HS-27A (cell line): ENCODE measurements at regions not wholly inside any gene's neighbourhood (a gene's known extent, or its start where the extent isn't known, plus 50 kb on each side); places are given as distances from the start of the nearest gene placed in this dataset.
"Not testable (repeated sequence)": the region's sequence is repeated elsewhere in the genome, so short reads cannot be mapped to it uniquely, and the experiment has no call there.

Experiments used
- DNase-seq: peaks from one replicate; pipeline ENCODE4 v3.0.0-alpha.2; 2012; ENCODE audit warnings: low read depth, missing footprints

DNA sequence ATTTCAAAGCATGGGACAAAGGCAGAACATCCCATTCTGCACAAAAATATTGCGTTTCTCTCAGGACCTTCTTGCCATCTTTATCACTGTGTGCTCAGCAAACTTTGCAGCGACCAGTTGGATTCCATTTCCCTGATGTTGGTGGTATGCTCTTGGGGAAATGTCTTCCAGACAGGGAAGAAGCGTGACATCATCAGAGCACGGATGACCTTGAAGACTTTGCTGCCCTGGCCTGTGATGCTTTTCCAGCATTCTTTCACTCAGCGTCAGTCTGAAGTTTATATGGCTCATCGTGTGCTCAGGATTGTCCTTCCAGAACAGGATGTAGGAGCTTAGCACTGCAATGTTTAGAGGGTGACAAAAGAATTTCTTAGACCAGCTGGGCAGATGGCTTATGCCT, 131.4 kb upstream of the F3 start:
- DNase-seq: peak; percentile 49

DNA sequence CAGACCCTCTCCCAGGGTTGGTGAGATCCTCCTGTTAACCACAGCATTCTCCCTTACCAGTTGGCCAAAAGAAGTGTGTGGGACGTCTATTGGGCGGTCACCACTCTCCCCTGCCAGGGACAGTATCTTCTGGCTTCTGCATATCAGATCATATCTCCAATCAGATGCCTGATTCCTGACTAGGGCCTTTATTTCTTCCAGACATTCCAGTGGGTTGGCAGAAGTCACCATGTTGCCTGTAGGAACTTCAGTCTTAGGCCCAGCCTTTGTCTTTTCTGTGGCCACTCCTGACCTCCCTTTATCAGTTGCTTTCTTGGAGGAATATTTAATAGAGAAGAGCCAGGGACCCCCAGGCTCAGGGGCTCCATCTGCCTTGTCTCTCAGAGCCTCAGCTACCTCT, 130.4 kb upstream of the F3 start:
- no peak for DNase-seq

DNA sequence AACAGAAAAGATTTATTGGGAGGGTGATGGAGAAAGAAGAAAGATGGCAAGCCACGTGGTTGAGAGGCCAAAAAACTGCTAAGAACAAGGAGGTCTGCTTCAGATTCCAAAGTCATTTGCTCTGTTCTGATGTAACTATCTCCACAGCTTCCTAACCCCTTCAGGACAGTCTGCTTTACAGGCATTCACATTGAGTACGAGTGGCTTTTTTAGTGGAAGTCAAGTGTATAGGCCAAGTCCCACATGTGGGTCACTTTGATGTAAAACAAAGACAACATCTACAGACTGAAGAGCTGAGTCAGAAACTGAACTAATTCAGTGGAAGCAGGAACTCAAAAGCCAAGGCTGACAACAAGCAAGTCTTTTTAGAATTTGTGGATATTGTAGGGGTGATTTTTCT, 128.7 kb upstream of the F3 start:
- DNase-seq: no peak

DNA sequence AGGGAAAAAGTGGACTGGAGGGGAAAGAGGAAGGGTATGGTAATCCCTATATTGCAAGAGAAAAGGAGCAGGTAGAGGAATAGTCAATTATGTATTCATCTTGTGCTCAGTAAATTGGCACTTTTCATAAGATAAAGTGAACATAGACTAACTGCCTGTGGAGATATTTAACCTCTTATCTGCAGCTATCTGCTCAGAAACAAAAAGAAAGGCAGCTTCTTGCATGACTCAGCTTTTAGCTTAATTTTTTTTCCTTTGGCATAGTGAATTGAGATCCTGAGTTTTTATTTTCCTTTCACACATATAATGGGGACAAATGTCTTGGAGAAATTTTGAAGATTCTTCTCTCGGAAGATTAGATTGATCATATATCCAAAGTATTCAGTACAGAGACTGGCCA, 127.6 kb upstream of the F3 start:
- no peak for DNase-seq

DNA sequence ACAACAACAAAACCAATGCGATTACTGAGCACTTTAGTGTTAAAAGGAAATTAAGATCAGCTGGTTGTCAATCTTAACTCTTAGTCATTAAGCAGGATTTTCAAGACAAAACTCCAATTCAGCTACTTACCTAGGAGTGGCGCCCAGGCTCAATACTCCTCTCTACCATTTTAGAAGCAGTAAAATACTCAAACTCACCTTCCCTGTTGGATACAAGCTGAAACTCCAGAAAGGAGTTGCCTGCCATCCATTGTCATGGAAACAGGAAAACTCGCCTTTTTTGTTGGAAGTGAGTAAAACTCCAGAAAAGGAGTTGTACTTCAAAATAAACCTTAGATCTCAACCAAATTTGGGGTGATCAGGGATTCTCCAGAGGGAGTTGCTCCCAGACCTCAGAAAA, 127.0 kb upstream of the F3 start:
- no peak for DNase-seq

DNA sequence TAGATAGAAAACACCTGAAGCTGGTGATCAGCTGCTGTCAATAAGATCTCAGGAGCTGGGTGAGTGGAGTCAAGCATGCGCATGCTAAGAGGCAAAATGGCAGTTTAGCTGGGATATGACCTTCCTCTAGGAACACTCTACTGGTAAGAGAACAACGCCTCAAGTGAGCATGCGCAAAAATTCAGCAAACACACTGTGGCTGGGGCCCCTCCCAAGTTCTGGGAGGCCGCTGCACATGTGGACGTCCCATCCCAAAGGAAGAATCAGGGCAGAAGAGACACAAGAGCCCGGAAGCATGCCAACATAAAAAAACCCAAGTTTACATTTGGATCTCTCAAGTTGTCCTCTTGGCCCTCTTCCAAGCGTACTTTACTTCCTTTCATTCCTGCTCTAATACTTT, 126.3 kb upstream of the F3 start:
- no peak for DNase-seq

DNA sequence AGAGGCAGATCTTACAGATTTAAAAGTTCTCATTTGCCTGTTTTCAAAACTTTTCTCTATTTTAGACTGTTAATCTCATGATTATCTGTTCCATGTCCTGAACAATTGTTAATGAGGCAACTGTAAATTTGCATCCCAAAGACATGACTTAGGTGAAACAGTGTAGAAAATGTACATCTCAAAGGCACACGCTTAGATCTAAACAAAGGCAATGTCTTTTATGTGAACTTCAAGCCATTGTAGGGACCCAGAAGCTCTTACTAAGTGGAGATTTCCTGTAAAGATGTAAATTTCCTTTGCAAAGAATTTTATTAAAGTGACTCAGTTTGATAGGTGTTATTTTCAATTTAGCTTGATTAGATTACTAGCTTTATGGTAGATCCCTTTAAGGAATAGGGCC, 125.2 kb upstream of the F3 start:
- no peak for DNase-seq

DNA sequence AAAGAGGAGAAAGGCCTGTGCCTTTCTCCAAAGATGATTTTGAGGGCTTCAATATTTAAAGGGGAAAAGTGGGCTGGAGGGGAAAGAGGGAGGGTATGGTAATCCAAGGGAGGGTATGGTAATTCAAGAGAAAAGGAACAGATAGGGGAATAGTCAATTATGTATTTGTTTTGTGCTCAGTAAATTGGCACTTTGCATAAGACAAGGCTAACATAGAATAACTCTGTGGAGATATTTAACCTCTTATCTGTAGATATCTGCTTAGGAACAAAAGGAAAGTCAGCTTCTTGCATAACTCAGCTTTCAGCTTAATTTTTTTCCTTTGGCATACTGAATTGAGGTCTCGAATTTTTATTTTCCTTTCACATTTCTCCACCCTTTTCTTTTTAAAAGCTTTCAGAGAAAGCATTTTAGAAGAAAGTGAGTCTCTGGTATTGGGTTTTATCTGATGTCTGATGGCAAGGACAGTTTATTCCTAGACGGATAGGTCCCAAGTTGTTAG, 119.9 kb upstream of the F3 start:
- DNase-seq: no peak

DNA sequence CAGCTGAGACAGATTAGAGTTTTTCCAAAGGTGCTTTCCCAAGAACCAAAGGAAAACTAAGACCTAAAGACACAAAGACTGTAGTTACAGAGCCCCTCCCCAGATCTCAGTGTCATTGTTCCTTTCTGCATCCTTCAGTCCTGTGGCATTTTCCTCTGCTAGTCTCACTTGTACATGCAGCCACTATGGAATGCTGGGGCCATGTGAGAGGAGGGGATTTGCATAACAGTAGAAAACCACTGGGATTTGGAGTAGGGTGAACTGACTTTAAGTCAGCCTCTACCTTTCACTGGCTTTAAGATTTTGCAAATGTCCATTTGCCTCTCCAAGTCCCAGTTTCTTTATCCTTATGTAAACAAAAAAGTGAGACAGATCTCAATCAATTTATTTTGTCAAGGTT, 119.4 kb upstream of the F3 start:
- DNase-seq: no peak

DNA sequence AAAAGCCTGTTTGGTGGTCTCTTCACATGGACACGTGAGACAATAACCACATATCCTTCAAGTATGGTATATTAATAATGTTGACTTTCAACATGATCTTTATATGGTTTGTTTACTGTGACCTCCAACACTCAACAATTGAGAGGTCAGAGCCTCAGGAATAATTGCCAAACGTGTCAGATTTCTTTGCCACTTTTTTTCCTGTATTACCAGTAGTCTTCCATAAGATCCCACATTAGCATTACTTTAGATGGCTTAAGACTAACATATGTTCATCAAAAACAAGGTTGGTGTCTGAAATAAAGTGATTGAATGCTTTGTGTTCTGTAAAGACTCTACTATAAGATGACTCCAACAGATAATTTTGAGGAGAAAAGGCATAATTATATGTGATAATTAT, 118.7 kb upstream of the F3 start:
- no peak for DNase-seq

DNA sequence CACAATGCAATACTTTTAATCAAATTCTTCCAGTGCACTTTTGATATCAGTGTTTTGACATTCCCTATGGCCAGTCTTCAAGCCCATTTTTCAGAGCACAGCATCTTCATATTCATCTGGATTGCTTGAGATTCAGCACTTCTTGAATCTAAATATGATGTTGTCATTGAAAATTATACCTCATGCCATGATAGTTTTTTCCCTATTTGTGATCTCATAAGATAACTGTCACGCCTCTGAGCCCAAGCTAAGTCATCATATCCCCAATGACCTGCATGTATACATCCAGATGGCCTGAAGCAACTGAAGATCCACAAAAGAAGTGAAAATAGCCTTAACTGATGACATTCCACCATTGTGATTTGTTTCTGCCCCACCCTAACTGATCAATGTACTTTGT, 117.6 kb upstream of the F3 start:
- not testable (repeated sequence) for DNase-seq

DNA sequence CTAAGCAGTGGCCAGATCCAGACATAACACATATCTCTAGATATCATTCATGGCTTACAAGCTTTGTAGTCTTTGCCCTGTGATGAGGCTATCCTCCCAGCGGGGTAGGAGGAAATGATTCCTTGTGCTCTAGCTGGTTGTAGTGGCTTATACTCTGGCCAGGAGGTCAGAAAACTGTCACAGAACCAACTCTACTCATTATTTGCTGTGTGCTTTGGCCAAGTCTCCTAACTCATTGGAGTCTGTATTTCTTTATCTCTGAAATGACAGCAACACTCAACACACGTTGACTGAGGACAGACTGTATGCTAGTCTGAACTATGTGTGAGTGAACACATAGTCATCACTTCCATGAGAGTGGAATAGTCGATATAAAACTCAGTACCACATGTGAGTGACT, 116.7 kb upstream of the F3 start:
- DNase-seq: no peak

DNA sequence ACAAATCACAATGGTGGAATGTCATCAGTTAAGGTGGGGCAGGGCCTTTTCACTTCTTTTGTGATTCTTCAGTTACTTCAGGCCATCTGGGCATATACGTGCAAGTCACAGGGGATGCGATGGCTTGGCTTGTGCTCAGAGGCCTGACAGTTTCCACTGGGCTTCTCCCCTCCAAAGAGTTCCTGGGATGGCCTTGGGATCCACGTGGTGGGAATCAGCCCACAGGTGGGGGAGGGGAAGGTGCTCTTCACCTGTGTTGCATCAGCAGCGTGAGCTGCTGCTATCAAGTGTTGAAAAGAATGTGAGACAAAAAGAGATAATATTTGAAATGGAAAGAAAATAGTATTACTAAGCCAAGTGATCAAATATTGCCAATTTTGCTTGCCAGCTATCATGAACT, 116.2 kb upstream of the F3 start:
- not testable (repeated sequence) for DNase-seq

DNA sequence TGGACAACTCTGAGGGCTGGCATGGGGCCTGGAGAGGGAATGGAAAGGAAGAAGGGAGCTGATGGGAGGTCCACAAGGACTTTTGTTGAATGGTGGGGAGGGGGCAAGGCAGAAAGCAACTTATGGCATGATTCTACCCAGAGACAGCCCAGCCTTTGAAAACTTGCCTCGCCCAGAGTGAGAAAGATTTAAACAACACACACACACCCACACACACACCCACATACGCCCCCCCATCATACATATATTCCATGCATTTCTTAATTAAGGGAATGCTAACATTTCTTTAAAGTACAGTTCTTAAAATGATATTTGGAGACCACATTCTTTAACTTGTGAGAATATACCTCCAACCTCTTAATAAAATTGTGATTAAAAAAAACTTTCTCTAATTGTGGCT, 115.4 kb upstream of the F3 start:
- no peak for DNase-seq

DNA sequence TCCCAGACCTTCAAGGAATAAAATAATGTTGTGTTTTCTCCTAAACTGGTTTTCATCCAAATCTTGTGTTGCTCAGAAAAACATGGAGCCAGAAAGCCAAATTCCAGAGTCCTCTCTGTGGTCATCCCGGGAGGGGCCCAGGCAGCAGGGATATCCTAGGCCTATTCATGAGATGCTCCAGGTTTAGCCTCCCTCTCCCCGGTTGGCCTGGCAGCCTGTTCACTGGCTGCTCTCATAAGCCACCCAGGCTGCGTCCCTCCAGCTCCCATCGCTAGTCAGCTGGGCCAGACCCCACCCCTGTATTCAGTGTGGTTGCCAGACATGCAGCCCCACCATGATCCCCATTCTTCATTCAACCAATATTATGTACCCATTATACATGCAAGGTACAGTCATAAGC, 113.4 kb upstream of the F3 start:
- DNase-seq: no peak

DNA sequence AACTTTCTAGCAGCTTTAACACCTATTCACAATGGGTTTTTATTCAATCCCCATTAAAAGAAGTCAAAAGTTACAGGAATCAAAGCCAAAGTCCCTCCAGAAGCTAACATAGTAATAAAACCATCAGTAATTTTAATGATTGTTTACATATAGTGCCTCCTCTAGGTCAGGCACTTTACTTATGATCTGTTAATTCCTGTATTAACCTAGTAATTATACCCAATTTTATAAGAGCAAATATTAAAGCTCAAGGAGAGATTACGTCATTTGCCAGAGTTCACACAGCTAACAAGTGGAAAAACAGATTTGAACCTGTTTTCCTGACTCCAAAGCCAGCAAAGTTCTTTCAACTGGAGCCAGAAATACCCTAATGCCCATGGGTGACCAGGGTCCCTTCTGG, 112.9 kb upstream of the F3 start:
- DNase-seq: no peak

DNA sequence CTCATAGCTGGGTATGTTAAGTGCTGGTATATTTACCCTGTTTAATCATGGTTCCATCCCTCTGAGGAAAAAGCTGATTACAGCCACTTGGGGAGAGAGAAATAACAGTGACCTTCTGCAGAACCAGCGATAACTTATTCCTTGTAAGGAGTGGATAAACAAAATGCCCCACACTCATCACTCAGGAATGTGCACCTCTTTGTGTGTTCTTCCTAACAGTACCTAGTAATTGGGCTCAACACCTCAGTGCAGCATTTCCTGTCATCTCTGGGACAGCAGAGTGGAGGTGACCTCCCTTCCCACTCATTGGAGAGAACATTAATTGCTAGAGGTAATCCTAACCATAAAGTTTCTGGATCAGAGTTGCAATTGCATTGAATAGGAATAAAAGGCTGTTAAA, 112.5 kb upstream of the F3 start:
- peak; percentile 75 for DNase-seq

DNA sequence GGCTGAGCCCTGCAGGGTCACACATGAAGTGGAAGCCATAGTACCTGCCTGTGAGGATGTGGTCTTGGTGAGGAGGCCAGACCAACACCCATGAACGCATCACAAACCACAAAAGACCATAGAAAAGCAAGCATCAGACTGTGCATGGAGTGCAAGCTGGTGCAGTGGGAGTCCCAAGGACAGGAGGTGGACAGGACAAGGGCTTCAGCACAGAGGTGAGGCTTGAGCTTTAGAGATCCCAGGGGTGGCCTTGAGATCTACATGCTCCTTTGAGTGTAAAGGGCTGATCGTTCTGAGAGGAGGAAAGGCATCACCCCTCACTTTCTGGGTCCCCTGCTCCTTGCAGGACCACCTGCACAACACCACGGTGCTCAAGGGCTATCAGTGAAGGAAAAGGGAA, 111.9 kb upstream of the F3 start:
- no peak for DNase-seq

DNA sequence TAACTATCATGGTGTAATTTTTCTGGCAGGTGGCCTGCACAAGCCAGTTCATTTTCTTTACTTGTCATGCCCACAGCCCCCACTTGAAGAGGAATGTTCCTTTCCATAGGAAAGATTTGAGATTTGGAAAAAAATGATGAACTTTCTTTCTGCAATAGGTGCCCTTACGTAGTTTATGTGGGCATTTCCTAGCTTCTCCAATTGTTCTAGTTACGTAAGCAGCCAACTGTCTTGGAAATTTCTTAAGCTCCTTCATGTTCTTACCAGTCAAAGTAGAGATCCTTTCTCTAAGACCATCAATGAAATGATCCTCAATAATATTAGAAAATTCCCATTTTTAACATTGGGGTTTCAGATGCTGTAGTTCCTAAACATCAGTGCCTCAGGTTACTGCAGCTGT, 109.5 kb upstream of the F3 start:
- DNase-seq: no peak

DNA sequence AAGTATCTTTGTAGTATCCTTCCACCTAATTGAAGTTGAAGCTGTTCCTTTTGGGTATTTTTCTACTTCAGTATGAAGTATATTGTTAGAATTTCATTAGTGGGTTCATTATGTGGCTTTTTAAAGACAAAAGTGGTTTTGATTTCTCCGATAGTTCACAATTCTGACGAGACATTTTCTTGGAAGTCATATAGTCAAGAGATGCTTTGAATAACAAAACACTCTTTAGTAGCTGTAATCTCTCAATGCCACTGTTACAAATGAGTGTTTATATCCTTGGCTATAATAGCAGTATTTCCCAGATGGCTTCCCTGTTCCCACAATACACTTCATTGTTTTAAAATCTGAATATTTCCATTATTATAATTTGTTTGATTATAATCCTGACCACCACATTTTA, 108.7 kb upstream of the F3 start:
- no peak for DNase-seq

DNA sequence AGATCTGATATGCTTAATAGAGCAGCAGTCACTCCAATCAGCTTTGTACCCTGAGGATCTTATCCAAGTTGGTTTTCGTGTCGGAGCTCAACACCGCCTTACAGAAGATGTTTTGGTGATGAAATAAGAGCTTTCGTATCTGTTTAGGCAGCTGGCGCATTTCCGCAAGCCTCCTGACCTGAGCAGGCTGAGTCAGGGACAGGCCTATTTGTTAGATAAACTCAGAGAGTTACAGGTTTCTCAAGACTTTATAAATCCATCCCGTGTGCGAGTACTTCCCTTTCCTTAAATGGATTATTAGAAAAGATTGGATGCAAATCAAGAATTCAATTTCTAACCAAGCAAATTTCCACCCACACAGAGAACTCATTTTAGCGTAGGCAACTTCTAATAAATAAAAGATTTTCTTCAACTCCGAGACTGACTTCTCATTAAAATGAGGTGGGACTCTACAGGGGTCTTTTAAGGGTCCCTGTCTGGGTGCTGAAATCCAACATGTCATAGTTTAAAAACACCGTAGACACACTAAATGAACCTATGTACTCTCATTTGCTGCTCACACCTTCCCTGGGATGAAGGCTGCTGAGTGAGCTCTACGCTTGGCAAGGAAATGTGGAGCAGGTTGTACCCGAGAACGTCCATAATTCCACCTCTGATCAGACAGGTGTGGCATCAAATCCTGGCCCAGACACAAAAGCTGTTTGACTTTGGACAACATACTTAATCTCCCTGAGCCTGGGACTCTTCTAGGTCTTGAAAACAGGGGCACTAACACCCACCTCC, 106.9 kb upstream of the F3 start:
- no peak for DNase-seq

DNA sequence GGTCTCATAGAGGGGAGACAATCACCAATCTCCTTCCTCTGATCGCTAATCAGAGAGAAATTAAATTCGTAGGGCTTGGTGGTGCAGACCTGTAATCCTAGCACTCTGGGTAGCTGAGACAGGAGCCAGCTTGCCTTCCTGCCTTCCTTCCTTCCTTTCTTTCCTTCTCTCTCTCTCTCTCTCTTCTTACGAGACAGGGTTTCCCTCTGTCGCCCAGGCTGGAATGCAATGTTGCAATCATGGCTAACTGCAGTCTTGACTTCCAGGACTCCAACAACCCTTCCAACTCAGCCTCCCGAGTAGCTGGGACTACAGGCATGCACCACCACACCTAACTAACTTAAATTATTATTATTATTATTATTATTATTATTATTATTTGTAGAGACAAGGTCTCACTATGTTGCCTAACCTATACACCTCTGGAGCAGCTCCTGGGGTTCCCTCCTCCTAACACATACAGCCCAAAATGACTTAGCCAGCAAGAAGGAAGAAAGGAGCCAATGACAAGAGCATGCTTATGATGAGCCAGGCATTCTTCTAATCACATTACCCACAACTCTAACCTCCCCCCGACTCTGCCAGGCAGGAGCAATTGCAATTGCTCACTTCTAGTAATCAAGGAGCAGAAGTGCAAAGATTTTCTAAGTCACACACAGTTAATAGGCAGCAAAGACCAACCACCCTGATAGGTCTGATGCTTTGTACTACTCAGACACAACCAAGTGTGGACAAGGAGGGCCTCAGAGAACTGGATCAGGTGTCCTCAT, 105.4 kb upstream of the F3 start:
- DNase-seq: no peak

DNA sequence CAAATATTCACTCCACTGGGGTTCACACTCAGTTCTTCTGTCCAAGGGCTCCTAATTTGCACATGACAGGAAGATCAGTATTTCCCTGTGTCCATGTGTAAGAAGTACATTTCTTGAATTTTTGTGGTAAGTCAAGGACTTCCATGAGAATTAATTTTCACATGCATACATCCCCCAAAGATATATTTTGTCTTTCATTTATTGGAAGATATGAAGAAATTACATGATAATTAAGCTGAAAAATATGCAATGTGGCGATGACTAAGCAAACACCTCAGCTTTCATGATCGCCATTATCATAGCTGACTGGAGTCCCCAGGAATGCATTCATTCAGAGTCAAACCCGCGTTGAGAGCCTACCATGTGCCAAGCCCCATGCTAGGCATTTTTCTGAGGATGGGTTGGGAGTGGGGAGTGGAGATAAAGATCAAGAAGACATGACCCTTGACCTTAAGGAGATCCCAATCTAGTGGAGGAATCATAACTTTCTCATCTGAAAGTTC, 104.6 kb upstream of the F3 start:
- DNase-seq: peak; percentile 99

DNA sequence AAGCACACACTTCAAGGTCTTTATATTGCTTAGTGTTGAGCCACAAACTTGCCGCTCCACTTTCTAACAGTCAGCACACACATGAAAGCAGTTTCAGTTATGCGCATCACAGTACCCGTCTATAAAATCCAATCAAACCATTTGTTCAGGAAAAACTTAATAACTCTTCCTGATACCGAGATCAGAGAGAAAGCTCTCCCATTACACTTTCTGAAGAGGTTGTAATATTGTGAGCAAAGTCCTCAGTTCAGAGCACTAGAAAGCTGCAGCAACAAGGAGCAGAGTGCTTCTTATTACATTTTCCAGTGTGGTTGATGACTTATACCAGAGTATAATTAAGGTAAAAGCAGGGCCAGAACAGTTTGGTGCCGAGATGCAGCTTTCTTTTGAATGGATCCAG, 102.8 kb upstream of the F3 start:
- DNase-seq: no peak
